Endometrial microvascular endothelial cells (primary cell): ENCODE measurements at regions not wholly inside any gene's neighbourhood (a gene's known extent, or its start where the extent isn't known, plus 50 kb on each side); places are given as distances from the start of the nearest gene placed in this dataset.

ENCODE experiments used
- in situ Hi-C: cut with HindIII; loops from 2 replicates; pipeline ENCODE4 v1.10.0; 2017; ENCODE audit warnings: low sequenced_read_pairs, low pct_unique_long_range_greater_than_20kb; ENCODE audit errors: inconsistent ontology term

DNA sequence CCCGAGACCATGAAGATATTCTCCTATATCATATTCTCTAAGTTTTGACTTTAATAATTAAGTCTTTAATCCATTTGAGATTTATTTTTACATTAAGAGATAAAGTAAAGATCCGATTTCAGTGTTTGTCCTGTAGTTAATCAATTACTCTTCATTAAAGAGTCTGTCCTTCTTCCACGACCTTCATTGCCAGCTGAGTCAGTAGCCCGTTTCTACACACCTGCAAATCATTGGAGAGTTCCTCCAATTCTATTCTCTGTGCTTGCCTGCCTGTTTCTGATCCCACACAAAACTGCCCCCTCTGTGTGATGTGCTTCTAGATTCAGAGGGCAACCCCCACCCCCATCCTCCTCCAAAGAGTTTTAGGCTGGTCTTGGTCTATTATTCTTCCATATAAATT lies 119.2 kb downstream of the KCNF1 start:
- in situ Hi-C loops, result no loop called here

DNA sequence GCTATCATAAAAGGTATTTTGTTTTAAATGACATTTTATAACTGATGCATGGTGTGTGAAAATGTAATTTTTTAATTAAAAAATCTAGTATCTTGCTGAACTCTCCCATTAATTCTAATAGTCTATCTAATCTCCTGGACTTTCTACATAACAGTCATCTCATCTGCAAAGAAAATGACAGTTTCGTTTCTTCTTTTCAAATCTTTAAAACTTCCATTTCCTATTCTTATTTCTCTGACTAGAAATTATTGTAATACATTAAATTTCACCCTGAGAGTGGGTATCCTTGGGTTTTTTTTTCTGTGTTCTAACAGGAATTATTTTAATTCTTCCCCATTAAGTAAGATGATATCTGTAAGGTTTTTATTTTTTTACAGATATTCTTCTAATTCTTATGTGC lies 120.1 kb downstream of the KCNF1 start:
- in situ Hi-C loops, result no loop called here

DNA sequence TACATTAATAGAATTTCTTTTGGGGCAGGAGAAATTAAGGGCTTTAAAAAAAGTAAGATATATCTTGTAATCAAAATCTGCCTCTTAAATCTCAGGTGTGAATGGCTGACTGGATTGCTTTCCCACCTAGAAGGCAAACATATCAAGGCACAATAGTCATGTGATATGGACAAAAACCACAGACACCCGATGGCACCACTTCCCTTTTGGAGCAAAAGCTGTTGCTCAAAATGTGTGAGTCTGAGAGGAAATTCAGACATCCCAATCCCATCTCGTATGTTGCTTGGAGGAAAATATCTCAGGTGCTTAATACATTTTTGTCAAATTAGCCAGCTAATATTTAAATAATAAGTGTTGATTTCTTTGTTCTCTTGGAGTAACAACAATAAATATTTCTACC lies 120.7 kb downstream of the KCNF1 start:
- in situ Hi-C loops, result no loop called here

DNA sequence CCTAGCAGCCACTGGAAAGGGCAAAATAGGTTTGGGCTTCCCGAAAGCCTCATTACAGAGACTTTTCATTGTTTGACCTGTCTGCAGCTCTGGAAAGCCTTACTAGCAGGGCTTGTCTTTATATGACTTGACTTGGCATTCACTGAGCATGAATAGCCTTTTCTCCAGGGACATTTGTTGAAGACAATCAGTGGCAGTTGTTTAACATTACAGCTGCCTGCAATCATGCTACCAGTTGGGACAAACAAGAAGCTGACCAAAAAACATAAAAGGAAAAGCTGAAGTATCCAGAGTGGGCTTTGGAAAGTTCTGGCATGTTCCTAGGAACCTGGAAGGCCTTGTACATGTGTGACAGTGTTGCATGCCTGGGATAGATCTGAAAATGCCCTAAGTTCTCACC lies 121.4 kb downstream of the KCNF1 start:
- in situ Hi-C loops, result no loop called here

DNA sequence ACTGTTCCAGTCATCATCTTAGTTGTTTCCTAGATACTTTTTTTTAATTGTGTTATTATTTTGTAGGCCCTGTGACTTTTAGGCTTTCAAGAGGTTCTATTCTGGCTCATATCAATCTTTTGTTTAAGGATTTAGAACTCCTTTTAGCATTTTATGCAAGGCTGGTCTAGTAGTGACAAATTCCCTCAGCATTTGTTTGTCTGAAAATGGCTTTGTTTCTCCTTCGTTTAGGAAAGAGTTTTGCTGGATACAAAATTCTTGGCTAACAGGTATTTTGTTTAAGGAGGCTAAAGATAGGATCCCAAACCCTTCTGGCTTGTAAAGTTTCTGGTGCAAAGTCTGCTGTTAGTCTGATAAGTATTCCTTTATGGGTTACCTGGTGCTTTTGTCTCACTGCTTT lies 116.6 kb upstream of the SLC66A3 start:
- in situ Hi-C loops, result no loop called here

DNA sequence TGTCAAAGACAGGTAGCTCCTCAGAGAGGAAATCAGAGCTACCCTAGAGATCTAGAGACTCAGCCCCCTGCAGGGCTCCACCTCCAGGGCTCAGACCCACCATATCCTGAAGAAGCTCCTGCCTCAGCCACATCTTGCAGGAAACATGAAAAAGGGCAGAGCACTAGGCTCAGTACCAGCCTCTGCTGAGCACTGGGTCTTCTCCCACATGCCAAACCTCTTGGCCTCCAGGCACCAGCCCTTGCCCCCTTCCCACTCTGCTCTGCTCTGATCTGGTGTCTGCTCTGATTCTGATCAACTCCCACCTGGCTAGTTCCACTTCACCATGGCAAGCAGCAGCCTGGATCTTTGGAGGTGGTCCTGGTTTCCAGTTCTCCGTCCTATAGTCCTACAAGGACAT lies 114.3 kb upstream of the SLC66A3 start:
- in situ Hi-C loops, result no loop called here

DNA sequence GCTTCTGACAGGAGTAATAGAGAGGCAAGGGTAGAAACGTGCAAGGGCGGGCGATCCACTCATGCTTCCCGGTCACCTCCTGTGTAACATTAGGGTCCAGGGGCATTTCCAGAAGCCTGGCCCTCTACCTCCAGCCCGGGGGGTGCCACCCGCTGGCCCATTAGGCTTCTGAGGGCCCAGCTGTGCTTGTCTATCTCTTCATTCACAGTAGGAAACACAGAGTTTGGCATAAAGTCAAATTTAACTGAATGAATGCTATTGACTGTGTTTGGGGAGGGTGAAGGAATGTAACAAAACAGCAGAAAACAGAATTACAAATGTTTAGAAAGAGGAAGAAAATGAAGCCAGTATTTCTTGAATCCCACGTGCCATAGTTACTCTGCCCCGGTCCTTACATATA lies 112.4 kb upstream of the SLC66A3 start:
- in situ Hi-C loops, result no loop called here

DNA sequence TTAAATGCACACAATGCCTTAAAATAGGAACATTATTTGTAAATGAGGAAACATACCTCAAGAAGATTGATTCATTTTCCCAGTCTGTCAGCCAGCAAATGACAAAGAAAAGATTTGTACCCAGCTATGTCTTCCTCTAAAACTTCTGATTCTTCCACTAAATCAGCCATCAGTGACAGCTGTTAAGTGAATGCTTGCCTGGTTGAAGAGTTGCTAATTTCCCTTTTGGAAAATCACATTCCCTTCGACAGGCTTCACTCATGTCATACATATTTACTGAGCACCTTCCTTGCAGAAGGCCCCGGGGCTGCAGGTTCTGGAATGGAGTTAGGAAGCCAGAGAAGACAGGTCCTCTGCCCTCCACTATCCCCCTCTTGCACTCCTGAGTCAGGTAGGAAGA lies 112.0 kb upstream of the SLC66A3 start:
- in situ Hi-C loops, result no loop called here

DNA sequence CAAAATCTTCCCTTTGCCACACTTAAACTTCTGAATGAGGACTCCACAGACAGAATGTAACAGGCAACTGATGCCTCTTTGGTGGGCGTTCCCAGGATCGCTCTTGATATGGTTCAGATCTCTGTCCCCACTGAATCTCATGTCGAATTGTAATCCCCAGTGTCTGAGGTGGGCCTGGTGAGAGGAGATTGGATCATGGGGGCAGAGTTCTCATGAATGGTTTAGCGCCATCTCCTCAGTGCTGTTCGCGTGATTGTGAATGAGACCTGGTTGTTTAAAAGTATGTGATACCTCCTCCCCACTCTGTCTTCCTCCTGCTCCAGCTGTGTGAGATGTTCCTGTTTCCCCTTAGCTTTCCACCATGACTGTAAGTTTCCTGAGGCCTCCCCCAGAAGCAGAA lies 111.1 kb upstream of the SLC66A3 start:
- in situ Hi-C loops, result no loop called here

DNA sequence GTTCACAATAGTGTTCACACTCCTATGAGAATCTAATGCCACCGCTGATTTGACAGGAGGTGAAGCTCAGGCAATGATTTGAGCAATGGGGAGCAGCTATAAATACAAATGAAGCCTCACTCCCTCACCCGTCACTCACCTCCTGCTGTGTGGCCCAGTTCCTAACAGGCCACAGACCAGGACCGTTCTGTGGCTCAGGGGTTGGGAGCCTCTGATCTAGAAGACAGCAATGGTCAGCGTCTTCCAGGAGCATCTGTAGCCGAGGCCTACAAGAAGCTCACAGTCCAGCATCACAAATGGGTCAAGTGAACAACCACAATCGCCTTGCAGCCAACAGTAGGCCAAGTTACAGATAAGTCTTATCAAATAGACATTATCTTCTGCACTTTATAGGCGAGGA lies 110.0 kb upstream of the SLC66A3 start:
- in situ Hi-C loops, result no loop called here

DNA sequence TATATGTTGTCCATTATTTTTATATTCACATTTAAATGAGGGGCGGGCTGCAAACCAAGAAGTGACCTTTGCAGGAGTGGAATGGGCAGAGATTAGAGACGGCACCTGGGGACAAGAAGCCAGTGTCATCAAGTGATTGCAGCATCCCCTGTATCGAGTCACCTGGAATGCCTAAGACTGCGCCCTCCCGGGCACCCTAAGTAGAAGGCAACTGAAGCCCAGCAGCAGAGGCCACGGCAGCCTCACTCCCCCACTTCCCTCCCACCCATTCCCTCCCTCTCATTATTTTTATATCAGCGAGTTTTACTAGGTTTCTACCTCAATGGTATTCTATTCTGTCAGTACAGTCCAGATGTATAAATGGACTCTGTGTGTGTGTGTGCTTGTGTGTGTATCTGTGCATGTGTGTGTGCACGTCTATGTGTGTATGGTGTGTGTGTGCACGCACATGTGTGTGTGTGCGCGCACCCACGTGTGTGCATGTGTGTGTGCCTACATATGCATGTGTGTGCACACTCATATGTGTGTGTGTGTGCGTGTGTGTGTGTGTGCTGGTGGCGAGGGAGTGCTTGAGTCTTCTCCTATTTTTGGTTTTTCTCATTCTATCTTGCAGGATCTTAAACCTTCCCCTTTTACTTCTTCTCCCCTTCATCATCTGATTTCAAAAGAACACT lies 106.8 kb upstream of the SLC66A3 start:
- in situ Hi-C loops, result no loop called here

DNA sequence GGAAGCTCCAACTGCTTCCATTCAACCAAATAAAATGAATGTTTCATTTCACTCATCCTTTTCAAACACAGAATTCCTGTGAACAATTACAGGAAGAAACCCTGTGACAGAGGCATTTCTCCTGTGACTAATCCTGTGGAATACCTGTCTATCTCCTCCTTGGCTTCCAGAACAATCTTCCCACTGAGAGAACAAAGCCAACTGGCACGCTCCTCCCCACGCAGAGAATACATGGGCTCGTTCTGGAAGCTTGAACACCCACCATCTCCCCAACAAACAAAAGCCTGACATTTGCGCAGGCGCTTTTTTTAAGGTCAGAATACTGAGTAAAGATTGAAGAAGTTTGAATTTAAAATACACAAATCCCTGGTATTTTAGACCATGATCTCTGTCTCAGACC lies 104.7 kb upstream of the SLC66A3 start:
- in situ Hi-C loops, result no loop called here

DNA sequence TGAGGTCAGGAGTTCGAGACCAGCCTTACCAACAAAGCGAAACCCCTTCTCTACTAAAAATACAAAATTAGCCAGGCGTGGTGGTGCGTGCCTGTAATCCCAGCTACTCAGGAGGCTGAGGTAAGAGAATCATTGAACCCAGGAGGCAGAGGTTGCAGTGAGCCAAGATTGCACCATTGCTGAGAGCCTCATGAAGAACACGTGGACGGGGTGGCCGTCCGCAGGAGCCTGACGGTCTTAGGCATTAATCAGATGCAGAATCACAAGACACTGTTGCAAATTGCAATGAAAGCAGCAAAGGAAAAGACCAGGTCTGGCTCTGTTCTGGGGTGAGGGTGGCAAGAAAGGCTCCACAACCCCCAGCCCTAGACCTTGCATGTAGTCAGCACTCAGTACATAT lies 104.0 kb upstream of the SLC66A3 start:
- in situ Hi-C loops, result no loop called here

DNA sequence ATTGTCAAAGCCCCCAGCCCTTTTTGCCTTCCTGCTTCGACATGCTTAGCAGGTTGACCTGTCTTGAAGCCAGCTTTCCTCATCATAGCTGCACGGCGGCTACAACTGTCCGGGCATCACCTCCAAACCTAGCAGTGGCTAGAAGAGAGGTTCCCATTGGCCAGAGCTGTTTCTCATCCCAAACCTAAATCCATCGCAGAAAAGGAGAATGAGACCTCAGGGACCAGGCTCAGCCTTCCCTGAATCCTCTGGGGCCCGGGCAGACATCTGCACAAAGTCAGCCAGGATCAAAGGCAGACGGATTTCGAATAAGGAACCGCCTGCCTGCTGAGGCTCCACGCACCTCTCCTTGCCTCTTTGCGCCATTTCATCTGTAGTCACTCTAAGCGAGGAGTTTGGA lies 101.7 kb upstream of the SLC66A3 start:
- in situ Hi-C loops, result no loop called here

DNA sequence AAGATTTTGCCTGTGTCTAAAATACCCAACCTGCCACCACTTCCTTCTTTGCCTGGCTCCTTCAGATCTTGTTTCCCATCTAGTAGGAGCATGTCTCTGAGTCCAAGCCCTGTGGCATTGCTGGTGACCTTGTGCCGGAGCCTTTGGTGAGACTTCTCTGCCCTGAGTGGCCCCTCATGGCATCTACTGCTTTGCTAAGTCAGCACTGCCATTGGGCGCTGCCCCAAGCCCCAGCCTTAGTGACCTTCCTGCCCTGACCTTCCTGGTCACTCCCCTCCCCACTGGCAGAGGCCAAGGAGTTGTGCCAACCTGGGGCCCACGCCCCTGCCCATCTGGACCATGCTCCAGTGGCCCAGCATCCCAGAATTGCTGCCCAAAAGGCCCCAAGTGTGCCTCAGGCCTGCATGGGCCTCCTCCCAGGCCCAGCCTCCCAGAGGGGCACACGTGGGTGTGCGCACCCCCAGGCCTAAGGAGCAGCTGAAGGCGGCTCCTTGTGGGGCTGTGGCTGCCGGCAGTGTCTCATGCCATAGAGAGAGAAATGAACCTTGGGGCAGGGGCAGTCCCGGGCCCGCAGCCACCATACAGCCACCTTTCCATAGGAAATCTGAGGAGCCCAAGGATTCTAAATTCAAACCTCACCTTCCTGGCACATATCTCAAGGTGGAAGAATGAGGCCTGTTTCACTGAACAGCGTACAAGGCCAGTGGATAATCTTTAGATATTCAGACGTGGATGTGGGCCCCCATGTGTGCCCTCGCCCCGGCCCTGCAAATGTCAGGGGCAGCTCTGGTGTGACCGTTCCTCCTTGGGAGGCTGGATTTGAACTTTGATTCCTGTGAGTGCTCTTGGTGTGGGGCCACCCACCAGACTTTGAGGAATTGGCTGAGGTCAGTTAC lies 100.2 kb upstream of the SLC66A3 start:
- in situ Hi-C loops, result no loop called here

DNA sequence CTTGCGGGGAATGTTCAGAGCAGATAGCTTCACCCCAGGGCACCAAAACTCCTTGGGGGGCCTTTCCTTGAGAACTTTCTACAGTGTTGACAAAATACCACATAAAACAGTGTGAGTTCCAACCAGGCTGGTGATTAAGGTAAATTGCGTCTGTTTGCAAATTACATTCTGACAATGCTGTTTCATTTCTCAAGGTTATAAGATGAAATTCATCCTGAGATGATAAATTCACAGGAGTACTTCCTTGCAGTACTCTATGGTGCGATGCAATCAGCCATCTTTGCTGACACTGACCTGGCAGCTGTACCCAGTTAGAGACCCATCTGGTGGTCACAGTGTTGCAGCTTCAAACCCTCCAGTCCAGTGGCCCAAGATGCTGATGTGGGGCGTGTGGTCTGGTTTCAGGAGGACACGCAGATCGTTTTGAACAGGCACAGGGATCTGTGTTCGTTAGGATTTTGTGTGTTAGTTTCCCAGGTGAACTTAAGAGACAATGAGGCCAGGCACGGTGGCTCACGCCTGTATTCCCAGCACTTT lies 99.5 kb upstream of the SLC66A3 start:
- in situ Hi-C loops, result no loop called here

DNA sequence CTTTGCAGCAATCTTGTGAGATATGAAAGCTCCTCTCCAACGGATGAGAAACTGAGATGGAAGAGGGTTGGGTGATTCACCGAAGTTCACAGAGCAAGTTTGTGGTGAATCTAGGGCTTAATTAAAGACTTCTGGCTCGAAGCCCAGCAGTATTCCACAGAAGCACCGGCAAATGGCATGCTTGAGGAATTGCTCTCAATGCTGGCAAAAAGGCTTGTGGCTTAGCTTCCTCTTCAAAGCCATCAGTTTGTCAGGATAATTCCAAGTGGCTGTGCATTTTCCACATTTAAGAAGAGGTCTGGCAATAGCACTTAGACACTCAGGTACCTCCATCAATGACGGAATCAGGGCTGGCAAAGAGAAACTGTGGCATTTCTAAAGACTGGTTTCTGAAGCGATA lies 98.7 kb upstream of the SLC66A3 start:
- in situ Hi-C loops, result no loop called here

DNA sequence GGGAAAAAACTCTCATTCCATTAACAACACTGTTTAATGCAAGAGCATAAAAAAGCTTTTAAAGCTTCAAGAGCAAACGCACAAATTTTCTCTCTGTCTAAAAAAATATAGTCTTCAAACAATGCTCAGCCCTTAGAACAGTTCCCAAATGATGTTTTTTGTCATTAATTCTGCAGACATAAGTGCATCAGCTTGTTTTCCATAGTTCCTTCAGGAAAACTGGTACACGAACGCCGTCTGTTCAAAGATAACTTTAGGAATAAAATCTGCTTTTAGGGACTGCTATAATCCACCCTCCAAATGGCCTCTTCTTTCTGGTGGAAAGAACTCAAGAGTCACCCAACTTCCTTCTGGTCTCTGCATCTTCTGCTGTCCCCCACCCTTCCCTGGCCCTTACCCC lies 98.2 kb upstream of the SLC66A3 start:
- in situ Hi-C loops, result no loop called here

DNA sequence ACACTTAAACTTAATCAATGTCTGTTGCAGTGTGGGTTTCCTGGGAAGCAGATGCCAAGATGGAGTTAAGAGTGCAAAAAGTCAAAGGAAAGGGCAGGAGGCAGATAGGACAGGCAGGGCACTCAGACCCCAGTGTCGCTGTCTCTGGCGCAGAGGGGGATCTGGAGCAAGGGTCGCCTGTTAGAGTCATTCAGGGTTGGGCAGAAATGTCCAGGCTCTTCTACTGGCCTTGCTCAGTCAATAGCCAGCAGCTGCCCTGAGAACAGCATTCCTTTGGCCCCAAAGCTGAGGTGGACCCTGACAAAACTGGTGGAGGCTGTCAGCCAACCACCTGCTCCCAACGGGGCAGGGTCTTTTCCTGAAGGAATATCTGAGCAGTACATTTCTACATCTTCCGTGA lies 97.1 kb upstream of the SLC66A3 start:
- in situ Hi-C loops, result no loop called here
